ENCODE measurements at regions not wholly inside any gene's neighbourhood (a gene's known extent, or its start where the extent isn't known, plus 50 kb on each side); places are given as distances from the start of the nearest gene placed in this dataset.

DNA sequence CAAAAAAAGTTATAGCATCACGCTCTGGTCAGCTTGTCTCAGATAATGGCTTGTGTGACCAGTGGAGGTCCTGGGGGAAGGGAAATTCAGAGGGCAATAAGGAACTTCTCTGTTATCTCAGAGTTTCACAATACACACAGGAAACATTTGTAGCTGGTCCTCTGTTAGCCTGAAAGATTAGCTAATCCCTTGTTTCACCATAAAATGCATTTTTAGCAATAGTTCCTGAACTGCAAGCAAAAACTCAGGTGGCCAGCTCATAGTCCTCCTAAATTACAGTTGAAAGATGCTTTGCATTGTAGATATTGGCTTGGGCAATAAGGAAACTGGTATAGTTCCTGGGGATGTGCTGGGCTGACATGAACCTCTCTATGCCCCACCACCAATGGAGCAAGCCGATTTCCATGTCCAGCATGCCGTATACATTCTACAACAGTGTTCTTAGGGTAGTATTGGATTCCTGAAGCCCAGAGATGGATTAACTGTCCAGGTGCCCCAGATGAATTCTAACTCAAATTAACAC, 141.5 kb upstream of the TBL1XR1 start:
- TF ChIP-seq, protein P1, sequence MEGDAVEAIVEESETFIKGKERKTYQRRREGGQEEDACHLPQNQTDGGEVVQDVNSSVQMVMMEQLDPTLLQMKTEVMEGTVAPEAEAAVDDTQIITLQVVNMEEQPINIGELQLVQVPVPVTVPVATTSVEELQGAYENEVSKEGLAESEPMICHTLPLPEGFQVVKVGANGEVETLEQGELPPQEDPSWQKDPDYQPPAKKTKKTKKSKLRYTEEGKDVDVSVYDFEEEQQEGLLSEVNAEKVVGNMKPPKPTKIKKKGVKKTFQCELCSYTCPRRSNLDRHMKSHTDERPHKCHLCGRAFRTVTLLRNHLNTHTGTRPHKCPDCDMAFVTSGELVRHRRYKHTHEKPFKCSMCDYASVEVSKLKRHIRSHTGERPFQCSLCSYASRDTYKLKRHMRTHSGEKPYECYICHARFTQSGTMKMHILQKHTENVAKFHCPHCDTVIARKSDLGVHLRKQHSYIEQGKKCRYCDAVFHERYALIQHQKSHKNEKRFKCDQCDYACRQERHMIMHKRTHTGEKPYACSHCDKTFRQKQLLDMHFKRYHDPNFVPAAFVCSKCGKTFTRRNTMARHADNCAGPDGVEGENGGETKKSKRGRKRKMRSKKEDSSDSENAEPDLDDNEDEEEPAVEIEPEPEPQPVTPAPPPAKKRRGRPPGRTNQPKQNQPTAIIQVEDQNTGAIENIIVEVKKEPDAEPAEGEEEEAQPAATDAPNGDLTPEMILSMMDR (conservative IDR thresholded peaks at IDR 0.05; ENCODE audit: low read length), result no peak
- TF ChIP-seq EZH2phosphoT487 (IDR thresholded peaks at IDR 0.05; ENCODE audit: borderline replicate concordance), result no peak

All from Loucy (cell line).